Mesendoderm (in vitro differentiated cells): ENCODE measurements at regions not wholly inside any gene's neighbourhood (a gene's known extent, or its start where the extent isn't known, plus 50 kb on each side); places are given as distances from the start of the nearest gene placed in this dataset.

Experiments
- DNase-seq: peaks from one replicate; pipeline ENCODE4 v3.0.0; 2013
- H2AK5ac ChIP-seq: 2 replicates; pipeline ENCODE4 v1.6.1; 2013; ENCODE audit warnings: low read length, inconsistent platforms
- H2BK120ac ChIP-seq: 2 replicates; pipeline ENCODE4 v1.6.1; 2013; ENCODE audit warnings: low read depth, mild to moderate bottlenecking, low read length, moderate library complexity, mixed read lengths
- H2BK15ac ChIP-seq: replicated peaks from 2 replicates; pipeline ENCODE4 v1.6.1; 2013; ENCODE audit warnings: low read depth, mild to moderate bottlenecking, moderate library complexity
- H2BK5ac ChIP-seq: 2 replicates; pipeline ENCODE4 v1.6.1; 2013; ENCODE audit warnings: low read length, inconsistent platforms
- H3K18ac ChIP-seq: 2 replicates; pipeline ENCODE4 v1.6.1; 2013; ENCODE audit warnings: mild to moderate bottlenecking, low read length, mixed read lengths
- H3K23ac ChIP-seq: one replicate; pipeline ENCODE4 v1.6.1; 2013; ENCODE audit warnings: low read length
- H3K27ac ChIP-seq: 2 replicates; pipeline ENCODE4 v1.5.1; 2013; ENCODE audit warnings: low read depth, mild to moderate bottlenecking, inconsistent platforms, low read length, moderate library complexity
- H3K27me3 ChIP-seq: 2 replicates; pipeline ENCODE4 v1.6.1; 2013; ENCODE audit warnings: low read length, control low read depth, mild to moderate bottlenecking, inconsistent platforms; ENCODE audit not compliant: insufficient read depth, poor library complexity
- H3K36me3 ChIP-seq: 2 replicates; pipeline ENCODE4 v1.6.1; 2013; ENCODE audit warnings: low read length, inconsistent platforms; ENCODE audit not compliant: control insufficient read depth, insufficient read depth
- H3K4ac ChIP-seq: one replicate; pipeline ENCODE4 v1.6.1; 2013; ENCODE audit warnings: low read depth, mild to moderate bottlenecking, low read length, moderate library complexity
- H3K4me1 ChIP-seq: 2 replicates; pipeline ENCODE4 v1.6.1; 2013; ENCODE audit warnings: low read depth, low read length, inconsistent platforms; ENCODE audit not compliant: control insufficient read depth
- H3K4me2 ChIP-seq: 2 replicates; pipeline ENCODE4 v1.6.1; 2013; ENCODE audit warnings: low read length
- H3K4me3 ChIP-seq: 2 replicates; pipeline ENCODE4 v1.5.1; 2013; ENCODE audit warnings: mild to moderate bottlenecking, low read length
- H3K56ac ChIP-seq: one replicate; pipeline ENCODE4 v1.6.1; 2013; ENCODE audit warnings: low read length
- H3K79me1 ChIP-seq: 2 replicates; pipeline ENCODE4 v1.6.1; 2013; ENCODE audit warnings: low read length, inconsistent platforms
- H3K79me2 ChIP-seq: 2 replicates; pipeline ENCODE4 v1.6.1; 2013; ENCODE audit warnings: mild to moderate bottlenecking, low read length; ENCODE audit not compliant: control insufficient read depth, insufficient read depth
- H3K9ac ChIP-seq: 2 replicates; pipeline ENCODE4 v1.6.1; 2013; ENCODE audit warnings: low read length, inconsistent platforms
- H4K5ac ChIP-seq: one replicate; pipeline ENCODE4 v1.6.1; 2013; ENCODE audit warnings: low read length
- H4K8ac ChIP-seq: one replicate; pipeline ENCODE4 v1.6.1; 2013; ENCODE audit warnings: low read depth, mild to moderate bottlenecking, control low read depth, low read length, moderate library complexity
- WGBS: extraction: QIAGEN DNeasy Blood & Tissue Kit; methylation state at CpG from one replicate; pipeline ENCODE4 v1.1.7; 2013; ENCODE audit warnings: low lambda C conversion rate, missing lambda C conversion rate; ENCODE audit not compliant: insufficient coverage; ENCODE audit errors: extremely low coverage; 5-methylcytosine and 5-hydroxymethylcytosine counted together

- Histone ChIP-seq H2BK15ac (no peak overlapping the region), H2AK5ac (no peak overlapping the region), H3K4me2 (no peak overlapping the region), H2BK120ac (no peak overlapping the region), H3K23ac (no peak overlapping the region), H3K56ac (no peak overlapping the region), H3K27me3 (no peaks in the 10 kb centered on the region), H3K4ac (no peak overlapping the region), H2BK5ac (no peak overlapping the region), H3K79me2 (no peaks in the 10 kb centered on the region), H3K9ac (no peak overlapping the region), H4K8ac (no peak overlapping the region), H3K36me3 (no peaks in the 10 kb centered on the region), H3K4me1 (no peaks in the 10 kb centered on the region), H3K4me3 (no peak overlapping the region), H3K18ac (no peak overlapping the region), H3K79me1 (no peaks in the 10 kb centered on the region), H3K27ac (no peak overlapping the region), H4K5ac (no peak overlapping the region)
- no CpG with 5 or more reads among the region's 3 CpGs for WGBS
- DNase-seq, result no peak
Measured at GRCh38 chr2:128558441-128558840, 239.8 kb upstream of the HS6ST1 start.

GRCh38 chr2:128558895-128559532, 240.3 kb upstream of the HS6ST1 start:
- WGBS, result no CpG with 5 or more reads among the region's 11 CpGs
- no peak overlapping the region for H2BK5ac ChIP-seq
- H2AK5ac ChIP-seq, result no peak overlapping the region

GRCh38 chr2:128559533-128560515, 241.2 kb upstream of the HS6ST1 start:
- Histone ChIP-seq H3K27ac (no peak overlapping the region), H3K27me3 (no peaks in the 10 kb centered on the region), H3K4me2 (no peak overlapping the region), H4K8ac (no peak overlapping the region), H3K36me3 (no peaks in the 10 kb centered on the region), H2BK5ac (no peak overlapping the region), H3K4me3 (no peak overlapping the region), H3K4me1 (no peaks in the 10 kb centered on the region), H3K9ac (no peak overlapping the region), H3K56ac (no peak overlapping the region), H3K79me1 (no peaks in the 10 kb centered on the region), H2AK5ac (peak overlapping the region; percentile 11), H2BK120ac (no peak overlapping the region), H3K4ac (no peak overlapping the region), H3K18ac (no peak overlapping the region), H2BK15ac (no peak overlapping the region), H4K5ac (no peak overlapping the region), H3K79me2 (no peaks in the 10 kb centered on the region), H3K23ac (no peak overlapping the region)
- DNase-seq, result no peak
- WGBS, result no CpG with 5 or more reads among the region's 18 CpGs

More at GRCh38 chr2:128558895-128559532, 240.3 kb upstream of the HS6ST1 start:
- Histone ChIP-seq H3K56ac (no peak overlapping the region), H3K4ac (no peak overlapping the region), H2BK15ac (no peak overlapping the region), H3K9ac (no peak overlapping the region), H3K4me2 (no peak overlapping the region), H3K27ac (no peak overlapping the region), H3K4me3 (no peak overlapping the region), H4K8ac (no peak overlapping the region), H3K4me1 (no peaks in the 10 kb centered on the region), H2BK120ac (no peak overlapping the region), H3K27me3 (no peaks in the 10 kb centered on the region), H3K79me1 (no peaks in the 10 kb centered on the region), H3K23ac (no peak overlapping the region), H3K79me2 (no peaks in the 10 kb centered on the region), H4K5ac (no peak overlapping the region), H3K18ac (no peak overlapping the region), H3K36me3 (no peaks in the 10 kb centered on the region)
- no peak for DNase-seq

DNA sequence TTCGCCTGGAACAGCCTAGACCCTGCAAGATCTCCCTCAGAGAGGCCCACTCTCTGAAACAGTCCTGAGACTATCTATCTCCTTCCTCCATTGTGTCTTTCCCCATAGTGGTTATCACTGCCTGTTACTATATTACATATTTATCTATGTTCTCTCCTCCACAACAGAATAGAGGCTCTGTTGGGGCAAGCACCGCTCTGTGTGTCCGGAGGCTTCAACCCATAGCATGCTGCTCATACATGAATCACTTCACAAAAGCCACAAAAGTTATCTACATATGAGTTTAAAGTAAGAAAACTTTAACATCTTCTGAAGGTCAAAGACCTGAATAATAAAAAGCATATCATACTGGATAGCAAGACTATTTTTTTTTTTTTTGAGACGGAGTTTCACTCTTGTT, 242.1 kb upstream of the HS6ST1 start:
- no peak overlapping the region for H3K23ac ChIP-seq
- no peak overlapping the region for H3K4me2 ChIP-seq
- no peak overlapping the region for H3K9ac ChIP-seq
- H3K18ac ChIP-seq, result no peak overlapping the region
- H2AK5ac ChIP-seq, result no peak overlapping the region
- DNase-seq, result no peak
- H2BK5ac ChIP-seq, result no peak overlapping the region
- no peaks in the 10 kb centered on the region for H3K79me1 ChIP-seq
- H3K79me2 ChIP-seq, result no peaks in the 10 kb centered on the region
- no peak overlapping the region for H2BK120ac ChIP-seq
- no peak overlapping the region for H3K27ac ChIP-seq
- H4K5ac ChIP-seq, result no peak overlapping the region
- H2BK15ac ChIP-seq, result no peak overlapping the region
- H3K36me3 ChIP-seq, result no peaks in the 10 kb centered on the region
- no CpG with 5 or more reads among the region's 4 CpGs for WGBS
- no peaks in the 10 kb centered on the region for H3K27me3 ChIP-seq
- H4K8ac ChIP-seq, result no peak overlapping the region
- H3K4me3 ChIP-seq, result no peak overlapping the region
- H3K4ac ChIP-seq, result no peak overlapping the region
- H3K56ac ChIP-seq, result no peak overlapping the region
- no peaks in the 10 kb centered on the region for H3K4me1 ChIP-seq

DNA sequence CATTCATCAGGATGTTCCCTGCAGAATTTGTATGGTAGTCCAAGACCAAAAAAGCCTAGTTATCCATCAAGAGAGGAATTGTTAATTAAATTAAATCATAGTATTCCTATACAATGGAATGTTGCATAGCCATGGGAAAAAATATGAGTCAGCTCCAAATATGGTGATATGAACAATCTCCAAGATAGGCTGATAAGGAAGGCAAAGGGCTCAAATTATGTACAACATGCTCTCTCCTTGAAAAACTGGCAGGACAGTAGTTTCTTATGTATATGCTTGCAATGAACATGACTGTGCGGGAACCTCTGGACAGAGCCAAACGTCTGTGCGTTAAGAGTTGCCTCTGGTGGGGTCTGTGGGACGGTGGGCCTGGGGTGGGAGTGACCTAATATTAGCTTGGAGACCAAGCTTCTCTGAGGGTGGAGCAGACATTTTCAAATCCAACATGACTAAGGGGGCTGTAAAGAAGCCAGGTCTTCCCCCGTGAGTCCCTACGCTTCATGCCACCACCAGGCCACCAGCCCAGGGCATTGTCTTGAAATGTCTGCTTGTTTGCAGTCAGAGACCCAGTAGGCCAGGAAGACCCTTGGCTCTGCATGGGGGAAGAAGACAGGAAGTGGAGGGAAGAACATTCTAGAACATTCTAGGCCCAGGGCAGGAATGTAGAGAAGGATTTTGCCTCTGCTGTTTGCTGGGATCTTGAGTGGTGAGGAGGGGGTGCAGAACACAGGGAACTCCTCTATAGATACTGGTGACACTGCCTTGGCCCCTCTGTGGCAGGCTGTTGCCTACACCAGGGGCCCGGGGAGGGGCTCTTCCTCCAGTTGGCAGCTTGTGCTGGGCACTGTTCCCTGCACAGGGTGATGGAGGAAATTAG, 244.0 kb upstream of the HS6ST1 start:
- Histone ChIP-seq H3K36me3 (no peaks in the 10 kb centered on the region), H3K4me2 (no peak overlapping the region), H2AK5ac (no peak overlapping the region), H2BK15ac (no peak overlapping the region), H2BK5ac (no peak overlapping the region), H3K56ac (no peak overlapping the region), H3K4me1 (no peaks in the 10 kb centered on the region), H4K8ac (no peak overlapping the region), H3K18ac (no peak overlapping the region), H3K4me3 (no peak overlapping the region), H3K9ac (no peak overlapping the region), H3K23ac (no peak overlapping the region), H3K27me3 (no peaks in the 10 kb centered on the region), H3K27ac (no peak overlapping the region), H3K4ac (no peak overlapping the region), H3K79me1 (no peaks in the 10 kb centered on the region), H4K5ac (no peak overlapping the region), H3K79me2 (no peaks in the 10 kb centered on the region), H2BK120ac (no peak overlapping the region)
- DNase-seq, result no peak
- WGBS, result no CpG with 5 or more reads among the region's 7 CpGs
